ENCODE measurements at regions not wholly inside any gene's neighbourhood (a gene's known extent, or its start where the extent isn't known, plus 50 kb on each side); places are given as distances from the start of the nearest gene placed in this dataset.
A peak's percentile ranks its signal among the peaks of the same experiment; 100 is the strongest.

- Histone ChIP-seq H3K27me3 (ENCODE audit: control insufficient read depth, insufficient read depth, low read length) (no peaks in the 10 kb centered on the region), H4K20me1 (ENCODE audit: insufficient read depth, low read length) (no peaks in the 10 kb centered on the region), H4K5ac (ENCODE audit: low read depth, low read length) (no peak overlapping the region), H3K4ac (ENCODE audit: low read depth, low read length) (peak overlapping the region; percentile 1; the same call in 1 of the 2 replicates), H4K8ac (ENCODE audit: low read depth in 2 of 2, low read length in 2 of 2) (0 out of 4 replicates have a peak overlapping the region, but pooled peaks of 1 of the 2 experiments have one; percentile 46), H3K9me3 (ENCODE audit: control insufficient read depth, insufficient read depth, low read length) (no peaks in the 10 kb centered on the region), H2BK20ac (ENCODE audit: low read depth, low read length) (peak overlapping the region; percentile 31; the same call in 1 of the 2 replicates), H2BK120ac (ENCODE audit: low read depth, low read length) (peak overlapping the region; percentile 2; the same call in 1 of the 2 replicates), H2BK5ac (ENCODE audit: low read depth, low read length, poor library complexity, severe bottlenecking) (peak overlapping the region; percentile 21), H3K23ac (ENCODE audit: low read depth, low read length) (no peak overlapping the region), H3K27ac (ENCODE audit: insufficient read depth, low read length) (0 out of 2 replicates have a peak overlapping the region, but pooled peaks have one; percentile 15), H3K4me3 (ENCODE audit: insufficient read depth, low read depth, low read length) (no peak overlapping the region), H4K91ac (ENCODE audit: insufficient read depth, low read depth, low read length) (no peak overlapping the region), H3K36me3 (ENCODE audit: control insufficient read depth, insufficient read depth, low read length) (no peaks in the 10 kb centered on the region), H3K9ac (ENCODE audit: low read depth, low read length) (no peak overlapping the region), H3K9me1 (ENCODE audit: insufficient read depth, low read length) (no peaks in the 10 kb centered on the region), H3K79me1 (ENCODE audit: low read depth in 1 of 2, low read length in 2 of 2) (no peaks in the 10 kb centered on the region), H3K18ac (ENCODE audit: low read depth, low read length) (no peak overlapping the region; the same call in 1 of the 2 replicates), H3K56ac (ENCODE audit: extremely low read depth, insufficient read depth, low read length) (no peak overlapping the region), H3K14ac (replicated peaks; ENCODE audit: low read depth, low read length) (no peak overlapping the region), H2AK9ac (replicated peaks; ENCODE audit: low read depth, low read length, poor library complexity) (no peak overlapping the region), H3K4me1 (ENCODE audit: control insufficient read depth, insufficient read depth, low read length) (peaks cover 4% of the 10 kb centered on the region), H2AK5ac (ENCODE audit: low read depth, low read length) (no peak overlapping the region), H2BK15ac (ENCODE audit: low read depth, low read length) (no peak overlapping the region), H3K4me2 (ENCODE audit: low read depth, low read length) (no peak overlapping the region), H2AFZ (replicated peaks; ENCODE audit: low read length, poor library complexity) (no peak overlapping the region)
- dilution Hi-C loops (cut with HindIII; ENCODE audit: low sequenced_read_pairs, unreplicated experiment): no loop called here
- peak; percentile 91 for ATAC-seq (ENCODE audit: low read depth)
- BruUV-seq (replicated peaks): no TSS peak
- in situ Hi-C loops (cut with MboI; ENCODE audit: low sequenced_read_pairs): no loop called here
- ChIA-PET CTCF (interaction anchor here (1.2 kb wide), 1 partner anchor 19 kb away, joined by 3 read pairs; no protein-coding TSS in a partner anchor), POLR2A (ENCODE audit: unreplicated experiment) (no interaction called here)
- TF ChIP-seq SMC3 (IDR thresholded peaks at IDR 0.05; ENCODE audit: low read depth, low read length) (no peak), FOS (IDR thresholded peaks at IDR 0.05; ENCODE audit: low read depth, low read length) (no peak), RCOR1 (IDR thresholded peaks at IDR 0.05; ENCODE audit: insufficient replicate concordance, low read length) (no peak), NFE2L2 (IDR thresholded peaks at IDR 0.05; ENCODE audit: low read depth, low read length) (no peak), RFX5 (IDR thresholded peaks at IDR 0.05; ENCODE audit: low read depth, low read length) (no peak), CHD1 (IDR thresholded peaks at IDR 0.05; ENCODE audit: low read depth, low read length) (no peak), CEBPB (IDR thresholded peaks at IDR 0.05; ENCODE audit: low read depth, low read length) (no peak), MXI1 (IDR thresholded peaks at IDR 0.05; ENCODE audit: borderline replicate concordance, low read depth, low read length) (no peak), MAFK (IDR thresholded peaks at IDR 0.05; ENCODE audit: low read depth, low read length) (no peak)
- WGBS, 2 experiments (ENCODE audit: extremely low coverage in 2 of 2, insufficient read length in 1 of 2): no CpG with 5 or more reads among the region's 1 CpG
- peak; percentile 79 for DNase-seq
- intact Hi-C loops (cut with micrococcal nuclease): no loop called here
Measured at GRCh38 chr2:125427721-125428315, 1228.1 kb upstream of the GYPC start.

Measured in IMR-90 (cell line).